GM18502 (cell line): ENCODE measurements at regions not wholly inside any gene's neighbourhood (a gene's known extent, or its start where the extent isn't known, plus 50 kb on each side); places are given as distances from the start of the nearest gene placed in this dataset.

Experiments
- ATAC-seq: cut with Tn5 transposase; IDR thresholded peaks from one replicate; pipeline ENCODE4 v1.9.1; 2021; ENCODE audit warnings: mild to moderate bottlenecking; ENCODE audit not compliant: unreplicated experiment, poor library complexity

- ATAC-seq, result no peak
Observed at GRCh38 chrX:51798701-51799100, 55.5 kb downstream of the GSPT2 start.

GRCh38 chrX:51802917-51803688 lies 59.9 kb downstream of the GSPT2 start:
- peak; percentile 90 for ATAC-seq

GRCh38 chrX:51803833-51804232 lies 60.6 kb downstream of the GSPT2 start:
- ATAC-seq, result no peak

- ATAC-seq, result no peak
Observed at GRCh38 chrX:51804741-51805140, 61.5 kb downstream of the GSPT2 start.

- no peak for ATAC-seq
Observed at GRCh38 chrX:51813886-51814460, 70.7 kb downstream of the GSPT2 start.

GRCh38 chrX:51824061-51824460 lies 69.4 kb upstream of the MAGED1 start:
- no peak for ATAC-seq

GRCh38 chrX:51825436-51825835 lies 68.0 kb upstream of the MAGED1 start:
- ATAC-seq, result no peak

- ATAC-seq, result no peak
Observed at GRCh38 chrX:51834076-51834475, 59.3 kb upstream of the MAGED1 start.

- no peak for ATAC-seq
Observed at GRCh38 chrX:51836823-51837222, 56.6 kb upstream of the MAGED1 start.

GRCh38 chrX:51837451-51837850 lies 56.0 kb upstream of the MAGED1 start:
- ATAC-seq, result no peak

GRCh38 chrX:51837921-51838320 lies 55.5 kb upstream of the MAGED1 start:
- ATAC-seq, result no peak
